ENCODE measurements at regions not wholly inside any gene's neighbourhood (a gene's known extent, or its start where the extent isn't known, plus 50 kb on each side); places are given as distances from the start of the nearest gene placed in this dataset.

DNA sequence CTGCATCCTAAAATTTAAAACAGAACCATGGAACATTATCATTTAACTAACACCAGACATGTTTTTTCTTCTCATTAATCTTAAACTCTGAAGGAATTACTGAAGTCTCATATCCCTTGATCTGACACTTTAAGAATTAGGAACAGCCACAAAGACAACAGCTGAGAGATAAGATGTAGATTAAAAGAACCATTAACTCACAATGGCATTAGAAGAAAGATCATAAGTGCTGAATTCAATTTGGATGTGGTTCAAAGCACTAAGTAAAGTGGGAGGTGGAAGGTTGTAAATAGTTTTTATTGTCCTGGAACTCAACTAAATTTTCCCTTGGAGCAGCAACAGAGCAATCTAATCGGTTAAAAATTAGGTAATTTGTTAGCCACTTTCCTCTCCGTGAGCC lies 199.0 kb upstream of the ATP2B1 start:
- no CpG with 5 or more reads among the region's 2 CpGs for WGBS (ENCODE audit: extremely low coverage, insufficient read length, low lambda C conversion rate)

More for the DNA sequence above, 199.0 kb upstream of the ATP2B1 start:
- TF ChIP-seq, protein P1, sequence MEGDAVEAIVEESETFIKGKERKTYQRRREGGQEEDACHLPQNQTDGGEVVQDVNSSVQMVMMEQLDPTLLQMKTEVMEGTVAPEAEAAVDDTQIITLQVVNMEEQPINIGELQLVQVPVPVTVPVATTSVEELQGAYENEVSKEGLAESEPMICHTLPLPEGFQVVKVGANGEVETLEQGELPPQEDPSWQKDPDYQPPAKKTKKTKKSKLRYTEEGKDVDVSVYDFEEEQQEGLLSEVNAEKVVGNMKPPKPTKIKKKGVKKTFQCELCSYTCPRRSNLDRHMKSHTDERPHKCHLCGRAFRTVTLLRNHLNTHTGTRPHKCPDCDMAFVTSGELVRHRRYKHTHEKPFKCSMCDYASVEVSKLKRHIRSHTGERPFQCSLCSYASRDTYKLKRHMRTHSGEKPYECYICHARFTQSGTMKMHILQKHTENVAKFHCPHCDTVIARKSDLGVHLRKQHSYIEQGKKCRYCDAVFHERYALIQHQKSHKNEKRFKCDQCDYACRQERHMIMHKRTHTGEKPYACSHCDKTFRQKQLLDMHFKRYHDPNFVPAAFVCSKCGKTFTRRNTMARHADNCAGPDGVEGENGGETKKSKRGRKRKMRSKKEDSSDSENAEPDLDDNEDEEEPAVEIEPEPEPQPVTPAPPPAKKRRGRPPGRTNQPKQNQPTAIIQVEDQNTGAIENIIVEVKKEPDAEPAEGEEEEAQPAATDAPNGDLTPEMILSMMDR (conservative IDR thresholded peaks at IDR 0.05): no peak
- Histone ChIP-seq H2BK5ac (ENCODE audit: insufficient read length, low read length) (no peak overlapping the region), H2BK12ac (ENCODE audit: insufficient read length, low read depth, low read length) (no peak overlapping the region), H3K18ac (ENCODE audit: insufficient read length, low read depth, low read length) (no peak overlapping the region), H3K9me3 (ENCODE audit: control insufficient read depth, low read depth, low read length) (no peaks in the 10 kb centered on the region), H3K27me3 (ENCODE audit: insufficient read depth, low read length) (no peaks in the 10 kb centered on the region), H4K8ac (replicated peaks; ENCODE audit: insufficient read length, low read depth, low read length) (no peak overlapping the region), H2AK5ac (ENCODE audit: insufficient read length, low read length) (no peak overlapping the region), H3K14ac (ENCODE audit: insufficient read depth, low read length) (no peak overlapping the region), H3K23me2 (ENCODE audit: insufficient read length, low read depth, low read length, poor library complexity, severe bottlenecking) (no peaks in the 10 kb centered on the region), H3K56ac (ENCODE audit: insufficient read length, low read depth, low read length) (no peak overlapping the region), H2BK120ac (ENCODE audit: low read depth, low read length, poor library complexity, severe bottlenecking) (no peak overlapping the region), H3K23ac (ENCODE audit: insufficient read length, low read depth, low read length) (no peak overlapping the region), H3K4me2 (ENCODE audit: insufficient read depth, insufficient read length, low read length) (no peak overlapping the region), H2AFZ (ENCODE audit: low read length) (no peak overlapping the region), H3K4me1 (ENCODE audit: insufficient read depth, low read length) (no peaks in the 10 kb centered on the region), H4K5ac (ENCODE audit: insufficient read length, low read depth, low read length) (no peak overlapping the region), H3K79me2 (ENCODE audit: insufficient read depth, low read length) (no peaks in the 10 kb centered on the region), H4K20me1 (ENCODE audit: control insufficient read depth, insufficient read depth, insufficient read length) (no peaks in the 10 kb centered on the region), H4K91ac (ENCODE audit: insufficient read length, low read depth, low read length) (no peak overlapping the region), H3T11ph (ENCODE audit: low read length) (no peak overlapping the region), H3K27ac (ENCODE audit: insufficient read length, low read depth, low read length) (no peak overlapping the region), H2BK20ac (ENCODE audit: low read depth, low read length, poor library complexity, severe bottlenecking) (no peak overlapping the region), H3K4ac (ENCODE audit: low read depth, low read length) (no peak overlapping the region), H3K9ac (ENCODE audit: extremely low read depth, insufficient read length, low read length) (no peak overlapping the region), H2BK15ac (ENCODE audit: low read depth, low read length) (no peak overlapping the region), H3K79me1 (ENCODE audit: insufficient read depth, low read depth, low read length, poor library complexity, severe bottlenecking) (no peaks in the 10 kb centered on the region)
- H3K9me3 Mint-ChIP-seq: peaks cover 9 to 12% of the 10 kb centered on the region in 2 experiments
- no peak overlapping the region for H3K4me3 Mint-ChIP-seq
- peaks cover 0 to 15% (median 7%) of the 10 kb centered on the region in 3 experiments; a peak in 3 of 7 replicates for H3K36me3 Mint-ChIP-seq (ENCODE audit: insufficient read depth in 1 of 3, low read depth in 3 of 3)
- no peak for DNase-seq
- H3K27me3 Mint-ChIP-seq (ENCODE audit: low read depth): no peaks in the 10 kb centered on the region
- H3K4me1 Mint-ChIP-seq: no peaks in the 10 kb centered on the region
- no peak overlapping the region for H3K27ac Mint-ChIP-seq

Data from H9 (cell line).